NCI-H345 treated with DMSO at 0.1 percent for 48 hours (cell line): ENCODE measurements at regions not wholly inside any gene's neighbourhood (a gene's known extent, or its start where the extent isn't known, plus 50 kb on each side); places are given as distances from the start of the nearest gene placed in this dataset.
"Not testable (repeated sequence)": the region's sequence is repeated elsewhere in the genome, so short reads cannot be mapped to it uniquely, and the experiment has no call there.

Source experiments
- DNase-seq: peaks from one replicate; lab custom pipeline; 2025; ENCODE audit not compliant: unreplicated experiment; lab: John Stamatoyannopoulos, UW

- DNase-seq: no peak
Measured at GRCh38 chr14:84288781-84289180, 1241.2 kb upstream of the FLRT2 start.

- DNase-seq: no peak
Measured at GRCh38 chr14:84298663-84299195, 1231.2 kb upstream of the FLRT2 start.

- DNase-seq: no peak
Measured at GRCh38 chr14:84303140-84303539, 1226.8 kb upstream of the FLRT2 start.

- DNase-seq: no peak
Measured at GRCh38 chr14:84312551-84312950, 1217.4 kb upstream of the FLRT2 start.

GRCh38 chr14:84323450-84323849 lies 1206.5 kb upstream of the FLRT2 start:
- DNase-seq: no peak

GRCh38 chr14:84323978-84324377 lies 1206.0 kb upstream of the FLRT2 start:
- no peak for DNase-seq

- no peak for DNase-seq
Measured at GRCh38 chr14:84336433-84336832, 1193.5 kb upstream of the FLRT2 start.

- no peak for DNase-seq
Measured at GRCh38 chr14:84340938-84341337, 1189.0 kb upstream of the FLRT2 start.

GRCh38 chr14:84341867-84342266 lies 1188.1 kb upstream of the FLRT2 start:
- DNase-seq: not testable (repeated sequence)

- DNase-seq: peak; percentile 85
Measured at GRCh38 chr14:84343656-84344055, 1186.3 kb upstream of the FLRT2 start.

- no peak for DNase-seq
Measured at GRCh38 chr14:84351646-84352045, 1178.3 kb upstream of the FLRT2 start.

- DNase-seq: no peak
Measured at GRCh38 chr14:84361476-84361875, 1168.5 kb upstream of the FLRT2 start.

- DNase-seq: no peak
Measured at GRCh38 chr14:84375235-84375634, 1154.7 kb upstream of the FLRT2 start.

GRCh38 chr14:84390010-84390409 lies 1139.9 kb upstream of the FLRT2 start:
- DNase-seq: no peak

- no peak for DNase-seq
Measured at GRCh38 chr14:84397631-84398030, 1132.3 kb upstream of the FLRT2 start.

- no peak for DNase-seq
Measured at GRCh38 chr14:84399296-84399910, 1130.5 kb upstream of the FLRT2 start.

GRCh38 chr14:84401631-84402030 lies 1128.3 kb upstream of the FLRT2 start:
- DNase-seq: no peak

GRCh38 chr14:84403585-84403984 lies 1126.4 kb upstream of the FLRT2 start:
- DNase-seq: no peak

GRCh38 chr14:84404246-84404645 lies 1125.7 kb upstream of the FLRT2 start:
- DNase-seq: no peak

GRCh38 chr14:84409435-84409834 lies 1120.5 kb upstream of the FLRT2 start:
- DNase-seq: no peak

GRCh38 chr14:84410344-84410743 lies 1119.6 kb upstream of the FLRT2 start:
- DNase-seq: no peak

- DNase-seq: no peak
Measured at GRCh38 chr14:84420221-84420620, 1109.7 kb upstream of the FLRT2 start.

GRCh38 chr14:84421621-84422020 lies 1108.3 kb upstream of the FLRT2 start:
- DNase-seq: no peak
